ENCODE measurements at regions not wholly inside any gene's neighbourhood (a gene's known extent, or its start where the extent isn't known, plus 50 kb on each side); places are given as distances from the start of the nearest gene placed in this dataset.

- no peak for DNase-seq (ENCODE audit: low read depth)
These were observed 205.0 kb downstream of the TENT4A start for GRCh38 chr5:6918255-6918654.

GRCh38 chr5:6920628-6921256, 207.5 kb downstream of the TENT4A start:
- no peak for DNase-seq (ENCODE audit: low read depth)

GRCh38 chr5:6926491-6927038, 213.3 kb downstream of the TENT4A start:
- DNase-seq (ENCODE audit: low read depth): no peak

GRCh38 chr5:6936031-6936430, 222.8 kb downstream of the TENT4A start:
- DNase-seq (ENCODE audit: low read depth): no peak

- DNase-seq (ENCODE audit: low read depth): no peak
These were observed 224.4 kb downstream of the TENT4A start for GRCh38 chr5:6937677-6938076.

GRCh38 chr5:6941631-6942030, 228.4 kb downstream of the TENT4A start:
- no peak for DNase-seq (ENCODE audit: low read depth)

GRCh38 chr5:6943197-6944112, 230.2 kb downstream of the TENT4A start:
- no peak for DNase-seq (ENCODE audit: low read depth)

GRCh38 chr5:6948562-6948961, 235.3 kb downstream of the TENT4A start:
- no peak for DNase-seq (ENCODE audit: low read depth)

GRCh38 chr5:6949230-6949629, 236.0 kb downstream of the TENT4A start:
- no peak for DNase-seq (ENCODE audit: low read depth)

- no peak for DNase-seq (ENCODE audit: low read depth)
These were observed 237.0 kb downstream of the TENT4A start for GRCh38 chr5:6950250-6950649.

- DNase-seq (ENCODE audit: low read depth): no peak
These were observed 237.6 kb downstream of the TENT4A start for GRCh38 chr5:6950860-6951259.

- no peak for DNase-seq (ENCODE audit: low read depth)
These were observed 247.9 kb downstream of the TENT4A start for GRCh38 chr5:6961123-6961522.

- no peak for DNase-seq (ENCODE audit: low read depth)
These were observed 248.8 kb downstream of the TENT4A start for GRCh38 chr5:6961837-6962635.

- DNase-seq (ENCODE audit: low read depth): no peak
These were observed 263.7 kb downstream of the TENT4A start for GRCh38 chr5:6976971-6977370.

GRCh38 chr5:6979061-6979460, 265.8 kb downstream of the TENT4A start:
- no peak for DNase-seq (ENCODE audit: low read depth)

GRCh38 chr5:6989230-6989629, 276.0 kb downstream of the TENT4A start:
- no peak for DNase-seq (ENCODE audit: low read depth)

GRCh38 chr5:6994097-6994496, 280.9 kb downstream of the TENT4A start:
- DNase-seq (ENCODE audit: low read depth): no peak

GRCh38 chr5:6995115-6995514, 281.9 kb downstream of the TENT4A start:
- DNase-seq (ENCODE audit: low read depth): no peak

- DNase-seq (ENCODE audit: low read depth): no peak
These were observed 287.1 kb downstream of the TENT4A start for GRCh38 chr5:7000310-7000709.

- no peak for DNase-seq (ENCODE audit: low read depth)
These were observed 297.4 kb downstream of the TENT4A start for GRCh38 chr5:7010591-7010990.

- DNase-seq (ENCODE audit: low read depth): no peak
These were observed 298.8 kb downstream of the TENT4A start for GRCh38 chr5:7012057-7012456.

- DNase-seq (ENCODE audit: low read depth): no peak
These were observed 301.4 kb downstream of the TENT4A start for GRCh38 chr5:7014611-7015010.

Measured in stromal cell of bone marrow (primary cell).